GM23338 (cell line): ENCODE measurements at regions not wholly inside any gene's neighbourhood (a gene's known extent, or its start where the extent isn't known, plus 50 kb on each side); places are given as distances from the start of the nearest gene placed in this dataset.

Experiments used
- CREB1 ChIP-seq: fragments of 250-450 bp; sonication (Bioruptor Pico); IDR thresholded peaks from 2 replicates; pipeline ENCODE4 v1.5.0; 2020; ENCODE audit warnings: low read depth, mild to moderate bottlenecking, moderate library complexity
- EZH2 ChIP-seq: fragments of 200-600 bp; sonication (generic); IDR thresholded peaks from one replicate; pipeline ENCODE4 v1.8.0; 2017; ENCODE audit warnings: antibody characterized with exemption, mild to moderate bottlenecking, low read depth; ENCODE audit not compliant: unreplicated experiment
- EZH2phosphoT487 ChIP-seq: fragments of 200-600 bp; sonication (generic); IDR thresholded peaks from one replicate; pipeline ENCODE4 v1.8.1; 2018; ENCODE audit warnings: antibody characterized with exemption; ENCODE audit not compliant: unreplicated experiment
- NANOG ChIP-seq: IDR thresholded peaks from 2 replicates; pipeline ENCODE4 v1.6.1; 2016; ENCODE audit warnings: antibody characterized with exemption, borderline replicate concordance
- POLR2AphosphoS5 ChIP-seq: IDR thresholded peaks from 2 replicates; pipeline ENCODE4 v1.6.1; 2016; ENCODE audit warnings: antibody characterized with exemption, low read depth
- REST ChIP-seq: IDR thresholded peaks from one replicate; pipeline ENCODE4 v1.6.1; 2018; ENCODE audit warnings: antibody characterized with exemption; ENCODE audit not compliant: unreplicated experiment
- ZNF331 ChIP-seq: fragments of 250-450 bp; sonication (Bioruptor Pico); IDR thresholded peaks from 2 replicates; pipeline ENCODE4 v1.5.0; 2020; ENCODE audit warnings: low read depth, mild to moderate bottlenecking, moderate library complexity
- TF ChIP-seq, protein P1 (sequence below), 2 experiments: fragments of 200-600 bp in 1 of 2; sonication (generic) in 1 of 2; conservative IDR thresholded peaks; 2 replicates each; pipeline versions ENCODE4 v1.5.1 to v1.6.1; 2016 to 2017; ENCODE audit warnings: antibody characterized with exemption in 2 of 2, low read depth in 2 of 2, mild to moderate bottlenecking in 2 of 2, moderate library complexity in 1 of 2

- TF ChIP-seq, protein P1, sequence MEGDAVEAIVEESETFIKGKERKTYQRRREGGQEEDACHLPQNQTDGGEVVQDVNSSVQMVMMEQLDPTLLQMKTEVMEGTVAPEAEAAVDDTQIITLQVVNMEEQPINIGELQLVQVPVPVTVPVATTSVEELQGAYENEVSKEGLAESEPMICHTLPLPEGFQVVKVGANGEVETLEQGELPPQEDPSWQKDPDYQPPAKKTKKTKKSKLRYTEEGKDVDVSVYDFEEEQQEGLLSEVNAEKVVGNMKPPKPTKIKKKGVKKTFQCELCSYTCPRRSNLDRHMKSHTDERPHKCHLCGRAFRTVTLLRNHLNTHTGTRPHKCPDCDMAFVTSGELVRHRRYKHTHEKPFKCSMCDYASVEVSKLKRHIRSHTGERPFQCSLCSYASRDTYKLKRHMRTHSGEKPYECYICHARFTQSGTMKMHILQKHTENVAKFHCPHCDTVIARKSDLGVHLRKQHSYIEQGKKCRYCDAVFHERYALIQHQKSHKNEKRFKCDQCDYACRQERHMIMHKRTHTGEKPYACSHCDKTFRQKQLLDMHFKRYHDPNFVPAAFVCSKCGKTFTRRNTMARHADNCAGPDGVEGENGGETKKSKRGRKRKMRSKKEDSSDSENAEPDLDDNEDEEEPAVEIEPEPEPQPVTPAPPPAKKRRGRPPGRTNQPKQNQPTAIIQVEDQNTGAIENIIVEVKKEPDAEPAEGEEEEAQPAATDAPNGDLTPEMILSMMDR (conservative IDR thresholded peaks at IDR 0.05; ENCODE audit: low read depth in 2 of 2), result no peak
- no peak for TF ChIP-seq REST
- TF ChIP-seq POLR2AphosphoS5, result no peak
- TF ChIP-seq ZNF331 (CRISPR knock-in tag), result no peak
- no peak for TF ChIP-seq EZH2
- TF ChIP-seq EZH2phosphoT487, result no peak
- no peak for TF ChIP-seq NANOG
- no peak for TF ChIP-seq CREB1 (CRISPR knock-in tag)
Measured at GRCh38 chr19:28828276-28828870, 384.6 kb downstream of the UQCRFS1 start.
